ENCODE measurements at regions not wholly inside any gene's neighbourhood (a gene's known extent, or its start where the extent isn't known, plus 50 kb on each side); places are given as distances from the start of the nearest gene placed in this dataset.

- Histone ChIP-seq H3K27ac (no peak overlapping the region), H3K36me3 (no peaks in the 10 kb centered on the region), H3K9me3 (no peaks in the 10 kb centered on the region), H3K27me3 (no peaks in the 10 kb centered on the region), H3K4me3 (no peak overlapping the region), H3K4me1 (peaks cover 10% of the 10 kb centered on the region)
- intact Hi-C loops (cut with DNase I) = no loop called here
- no peak for DNase-seq (ENCODE audit: extremely low spot score in 2 of 2)
- TF ChIP-seq POLR2A (IDR thresholded peaks at IDR 0.05) (no peak), POLR2AphosphoS5 (IDR thresholded peaks at IDR 0.05; ENCODE audit: insufficient read depth in 1 of 2, low read depth in 1 of 2) (no peak), CTCF (IDR thresholded peaks at IDR 0.05) (no peak)
Measured at GRCh38 chr4:53783208-53783859, 192.0 kb upstream of the LNX1 start.

- no peak overlapping the region for H3K27ac ChIP-seq
- no peaks in the 10 kb centered on the region for H3K9me3 ChIP-seq
- no peak overlapping the region for H3K4me3 ChIP-seq
- H3K36me3 ChIP-seq = no peaks in the 10 kb centered on the region
- intact Hi-C loops (cut with DNase I) = no loop called here
- no peaks in the 10 kb centered on the region for H3K27me3 ChIP-seq
- no peak for DNase-seq (ENCODE audit: extremely low spot score in 2 of 2)
- H3K4me1 ChIP-seq = peaks cover 5% of the 10 kb centered on the region
- TF ChIP-seq CTCF (IDR thresholded peaks at IDR 0.05) = no peak
- TF ChIP-seq POLR2AphosphoS5 (IDR thresholded peaks at IDR 0.05; ENCODE audit: insufficient read depth in 1 of 2, low read depth in 1 of 2) = no peak
Measured at GRCh38 chr4:53782458-53782845, 191.2 kb upstream of the LNX1 start.

- intact Hi-C loops (cut with DNase I) = no loop called here
- Histone ChIP-seq H3K4me3 (no peak overlapping the region), H3K27me3 (no peaks in the 10 kb centered on the region), H3K36me3 (no peaks in the 10 kb centered on the region), H3K4me1 (no peaks in the 10 kb centered on the region), H3K9me3 (no peaks in the 10 kb centered on the region), H3K27ac (no peak overlapping the region)
- TF ChIP-seq POLR2AphosphoS5 (IDR thresholded peaks at IDR 0.05; ENCODE audit: insufficient read depth in 1 of 2, low read depth in 1 of 2) (no peak), POLR2A (IDR thresholded peaks at IDR 0.05) (no peak), CTCF (IDR thresholded peaks at IDR 0.05) (no peak)
- no peak for DNase-seq (ENCODE audit: extremely low spot score in 2 of 2)
Measured at GRCh38 chr4:53781629-53782457, 190.6 kb upstream of the LNX1 start.

- no peak overlapping the region for H3K4me3 ChIP-seq
- no peaks in the 10 kb centered on the region for H3K27me3 ChIP-seq
- no peak for TF ChIP-seq POLR2A (IDR thresholded peaks at IDR 0.05)
- intact Hi-C loops (cut with DNase I) = no loop called here
- H3K9me3 ChIP-seq = no peaks in the 10 kb centered on the region
- H3K4me1 ChIP-seq = no peaks in the 10 kb centered on the region
- H3K36me3 ChIP-seq = no peaks in the 10 kb centered on the region
- no peak overlapping the region for H3K27ac ChIP-seq
- DNase-seq (ENCODE audit: extremely low spot score in 2 of 2) = no peak
Measured at GRCh38 chr4:53780736-53781400, 189.6 kb upstream of the LNX1 start.

DNA sequence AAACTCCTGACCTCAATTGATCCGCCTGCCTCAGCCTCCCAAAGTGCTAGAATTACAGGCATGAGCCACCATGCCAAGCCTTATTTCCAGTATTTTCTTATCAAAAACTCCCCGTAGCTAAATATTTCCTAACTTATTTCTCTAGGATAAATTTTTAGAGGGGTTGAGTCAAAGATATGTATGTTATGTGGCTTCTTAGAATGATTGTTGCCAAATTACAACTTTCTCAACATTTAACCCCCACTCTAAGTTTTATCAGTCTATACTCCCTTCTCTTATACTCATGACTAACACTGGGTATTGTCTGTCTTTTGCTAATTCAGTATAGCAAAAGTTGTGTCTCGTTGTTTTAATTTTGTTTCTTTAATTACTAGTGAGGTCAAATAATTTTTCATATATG, 187.7 kb upstream of the LNX1 start:
- H3K27ac ChIP-seq = no peak overlapping the region
- no peaks in the 10 kb centered on the region for H3K27me3 ChIP-seq
- no peak overlapping the region for H3K4me3 ChIP-seq
- TF ChIP-seq POLR2AphosphoS5 (IDR thresholded peaks at IDR 0.05; ENCODE audit: insufficient read depth in 1 of 2, low read depth in 1 of 2) (no peak), POLR2A (IDR thresholded peaks at IDR 0.05) (no peak), CTCF (IDR thresholded peaks at IDR 0.05) (no peak)
- H3K4me1 ChIP-seq = no peaks in the 10 kb centered on the region
- no peaks in the 10 kb centered on the region for H3K36me3 ChIP-seq
- H3K9me3 ChIP-seq = no peaks in the 10 kb centered on the region
- intact Hi-C loops (cut with DNase I) = no loop called here
- no peak for DNase-seq (ENCODE audit: extremely low spot score in 2 of 2)
